Left colon (tissue), 2 donors: ENCODE measurements at regions not wholly inside any gene's neighbourhood (a gene's known extent, or its start where the extent isn't known, plus 50 kb on each side); places are given as distances from the start of the nearest gene placed in this dataset.
A peak's percentile ranks its signal among the peaks of the same experiment; 100 is the strongest.

ENCODE experiments used
- ATAC-seq: fragments of 200-7000 bp; cut with Tn5 transposase; one replicate; pipeline ENCODE4 v1.9.1; 2020; ENCODE audit warnings: mild to moderate bottlenecking, moderate library complexity
- DNase-seq, 2 donors: peaks; one replicate each; pipeline ENCODE4 v3.0.0-alpha.2; 2020
- intact Hi-C, 2 donors: fragments of 100-400 bp; cut with DNase I in 1 of 2; cut with micrococcal nuclease in 1 of 2; formaldehyde crosslinking; loops; one replicate each; pipeline versions ENCODE4 v1.11.2 to v1.14.0; 2022; cut with DNase I, micrococcal nuclease
- donor health status: DM: no; HTN: no; CAD: no.
- donor health status: DM: yes; HTN: yes; CAD: no.

- ATAC-seq (no peak), DNase-seq (no peak)
- intact Hi-C loops, result loop anchor here in 1 of 2 donors (10.0 kb wide), 2 partner anchors 465 to 535 kb away; partner anchors contain the start of gene ADRA1B
Observed at GRCh38 chr5:159449925-159450324, 119.6 kb upstream of the IL12B start.

DNA sequence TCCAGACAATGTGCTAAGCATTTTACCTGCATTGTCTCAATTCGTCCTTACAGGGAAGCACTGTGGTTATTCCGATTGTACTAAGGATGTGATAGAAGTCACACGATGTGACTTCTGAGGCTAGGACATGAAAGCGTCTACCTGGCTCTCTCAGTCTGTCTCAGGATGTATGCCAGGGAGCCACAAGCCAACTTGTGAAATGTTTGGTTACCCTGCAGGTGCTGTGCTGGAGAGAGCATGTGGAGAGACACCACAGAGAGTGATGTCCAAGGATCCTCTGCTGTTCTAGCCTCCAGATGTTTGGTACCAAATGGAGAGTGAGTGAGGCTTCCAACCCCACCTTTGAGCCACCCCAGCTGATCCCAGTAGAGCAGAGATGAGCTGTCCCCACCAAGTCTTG is 120.1 kb upstream of the IL12B start:
- intact Hi-C loops, result no loop called here
- no peak for DNase-seq
- no peak for ATAC-seq

DNA sequence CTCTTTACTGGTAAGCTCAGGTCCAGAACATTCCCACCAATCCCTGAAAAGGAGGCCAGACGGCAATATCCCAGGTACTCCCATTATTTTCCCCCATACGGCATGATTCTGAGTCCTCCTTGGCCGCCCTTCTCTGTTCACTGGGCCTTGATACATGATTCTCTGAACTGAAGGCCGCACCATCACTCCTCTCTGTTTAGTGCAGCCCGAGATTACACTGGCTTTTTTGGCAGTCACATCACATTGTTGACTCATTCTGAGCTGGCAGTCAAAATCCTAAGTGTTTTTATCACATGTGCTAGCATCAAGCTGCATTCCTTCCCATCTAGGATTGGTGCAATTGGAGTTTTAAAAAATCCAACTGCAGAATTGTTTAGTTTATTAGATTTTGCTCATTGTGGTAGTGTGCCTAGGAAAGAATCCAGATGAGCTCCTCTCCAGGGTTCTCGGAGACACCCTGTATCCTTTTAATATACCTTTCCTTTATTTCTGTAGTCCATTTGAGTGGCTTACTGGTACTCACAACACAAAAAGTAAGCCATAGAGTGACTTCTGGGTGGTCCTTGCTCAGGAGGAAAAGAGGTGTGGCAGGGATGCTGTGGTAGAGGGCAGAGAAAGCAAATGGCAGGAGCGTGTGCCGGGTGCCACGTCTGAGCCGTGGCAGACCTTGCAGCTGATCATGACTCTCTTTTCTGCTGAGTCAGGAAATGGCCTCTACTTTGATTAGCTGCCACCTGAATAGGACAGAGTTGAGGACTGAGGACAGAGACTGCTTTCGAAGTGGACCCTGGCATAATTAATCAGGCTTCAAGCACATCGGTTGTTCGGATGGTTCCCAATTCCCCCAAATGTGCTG is 121.1 kb upstream of the IL12B start:
- intact Hi-C loops, result no loop called here
- DNase-seq, result no peak
- ATAC-seq, result no peak

DNA sequence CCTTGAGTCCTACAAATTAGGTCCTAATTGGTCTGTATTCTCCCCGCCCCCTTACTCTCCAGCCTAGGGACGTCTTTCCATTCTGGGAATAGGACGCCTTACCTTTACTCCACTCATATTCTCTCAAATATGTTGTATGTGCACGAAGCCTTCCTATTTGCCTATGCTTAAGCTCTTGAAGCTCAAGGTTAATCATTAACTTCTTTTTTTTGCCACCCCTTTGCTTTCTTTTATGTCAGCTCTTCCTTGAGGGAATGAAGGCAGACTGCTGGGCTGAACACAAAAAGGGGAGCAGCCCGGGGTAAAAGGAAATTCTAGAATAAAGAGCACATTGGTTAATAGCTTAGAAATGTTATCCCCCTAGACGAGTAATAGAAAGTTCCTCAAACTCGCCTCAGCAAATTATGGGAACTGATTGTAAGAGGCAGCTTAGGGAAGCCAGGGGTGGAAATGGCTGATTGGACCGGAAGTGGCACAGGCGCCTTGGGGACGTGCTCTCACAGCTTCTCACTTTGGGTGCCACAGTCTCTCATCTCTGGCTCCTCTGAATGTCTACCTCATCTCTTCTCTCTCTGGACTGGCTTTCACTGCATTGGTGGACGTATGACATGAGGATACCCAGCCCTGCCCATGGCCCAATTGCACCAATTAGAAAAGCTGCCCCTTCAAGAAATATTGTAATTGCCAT is 122.3 kb upstream of the IL12B start:
- DNase-seq (no peak), ATAC-seq (peak; percentile 46)
- intact Hi-C loops, result no loop called here

DNA sequence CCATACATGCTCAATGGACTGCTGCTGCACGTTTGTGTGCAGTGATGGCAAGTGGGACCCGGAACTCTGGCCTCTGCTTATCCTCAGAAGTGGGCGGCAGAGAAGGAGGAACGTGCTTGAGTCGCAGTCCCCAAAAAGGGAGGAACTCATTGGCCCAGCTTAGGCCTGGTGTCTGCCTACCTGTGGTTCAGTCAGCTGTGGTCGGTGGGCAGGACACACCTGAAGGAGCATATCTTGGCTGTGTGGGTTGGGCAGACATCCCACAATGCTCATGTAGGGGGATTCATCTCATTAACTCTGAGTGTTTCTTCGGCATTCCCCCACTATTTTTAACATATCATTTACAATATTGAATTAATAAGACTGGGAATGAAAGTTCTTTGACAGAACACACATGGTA is 122.9 kb upstream of the IL12B start:
- intact Hi-C loops, result no loop called here
- DNase-seq (no peak), ATAC-seq (no peak)

DNA sequence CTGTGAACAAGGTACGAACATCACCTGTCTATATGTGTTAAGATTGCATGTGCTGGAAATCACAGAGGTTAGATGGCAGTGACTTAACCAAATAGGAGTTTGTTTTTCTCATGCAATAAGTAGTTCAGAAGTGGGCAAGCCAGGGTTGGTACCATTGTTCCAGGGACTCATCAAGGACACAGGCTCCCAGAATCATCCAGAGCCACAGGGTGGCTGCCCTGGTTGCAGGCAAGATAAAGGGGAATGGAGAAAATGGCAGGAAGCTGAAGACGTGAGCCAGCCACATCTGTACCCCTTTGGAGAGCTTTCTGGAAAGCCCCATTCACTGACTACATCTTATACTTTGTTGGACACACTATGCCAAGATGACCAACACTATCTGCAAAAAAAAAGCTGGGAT is 126.0 kb upstream of the IL12B start:
- intact Hi-C loops, result no loop called here
- ATAC-seq (no peak), DNase-seq (no peak)

GRCh38 chr5:159456722-159457465 is 126.6 kb upstream of the IL12B start:
- ATAC-seq (no peak), DNase-seq (no peak)
- intact Hi-C loops, result no loop called here

- intact Hi-C loops, result no loop called here
- ATAC-seq (no peak), DNase-seq (no peak)
Observed at GRCh38 chr5:159458217-159458711, 128.0 kb upstream of the IL12B start.

GRCh38 chr5:159459132-159459627 is 128.9 kb upstream of the IL12B start:
- ATAC-seq (no peak), DNase-seq (no peak)
- intact Hi-C loops, result no loop called here

GRCh38 chr5:159459951-159460538 is 129.8 kb upstream of the IL12B start:
- ATAC-seq (no peak), DNase-seq (no peak)
- intact Hi-C loops, result no loop called here

- intact Hi-C loops, result no loop called here
- ATAC-seq, result no peak
- DNase-seq, result no peak
Observed at GRCh38 chr5:159463590-159464321, 133.5 kb upstream of the IL12B start.

- ATAC-seq (no peak), DNase-seq (no peak)
- intact Hi-C loops, result no loop called here
Observed at GRCh38 chr5:159465604-159466003, 135.3 kb upstream of the IL12B start.

- intact Hi-C loops, result no loop called here
- DNase-seq, result no peak
- no peak for ATAC-seq
Observed at GRCh38 chr5:159467666-159468065, 137.4 kb upstream of the IL12B start.

- ATAC-seq, result no peak
- intact Hi-C loops, result no loop called here
- no peak for DNase-seq
Observed at GRCh38 chr5:159469496-159470372, 139.4 kb upstream of the IL12B start.

- DNase-seq, result peak; percentile 9 to 30
- no peak for ATAC-seq
- intact Hi-C loops, result no loop called here
Observed at GRCh38 chr5:159471904-159472303, 141.6 kb upstream of the IL12B start.

DNA sequence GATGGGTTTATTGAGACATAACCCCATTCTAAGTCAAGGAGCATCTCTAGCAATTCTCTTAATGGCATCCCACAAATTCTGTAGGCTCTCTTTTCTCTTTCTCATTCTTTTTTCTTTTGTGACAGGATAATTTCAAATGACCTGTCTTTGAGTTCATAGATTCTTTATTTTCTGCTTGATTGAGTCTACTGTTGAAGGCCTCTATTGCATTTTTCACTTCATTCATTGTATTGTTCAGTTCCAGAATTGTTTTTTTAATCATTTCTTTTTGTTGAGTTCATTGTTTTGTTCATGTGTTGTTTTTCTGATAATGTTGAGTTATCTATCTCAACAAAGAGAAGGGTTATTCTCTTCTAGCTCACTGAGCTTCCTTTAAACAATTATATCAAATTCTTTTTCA is 144.7 kb upstream of the IL12B start:
- DNase-seq, result no peak
- intact Hi-C loops, result no loop called here
- ATAC-seq, result no peak

DNA sequence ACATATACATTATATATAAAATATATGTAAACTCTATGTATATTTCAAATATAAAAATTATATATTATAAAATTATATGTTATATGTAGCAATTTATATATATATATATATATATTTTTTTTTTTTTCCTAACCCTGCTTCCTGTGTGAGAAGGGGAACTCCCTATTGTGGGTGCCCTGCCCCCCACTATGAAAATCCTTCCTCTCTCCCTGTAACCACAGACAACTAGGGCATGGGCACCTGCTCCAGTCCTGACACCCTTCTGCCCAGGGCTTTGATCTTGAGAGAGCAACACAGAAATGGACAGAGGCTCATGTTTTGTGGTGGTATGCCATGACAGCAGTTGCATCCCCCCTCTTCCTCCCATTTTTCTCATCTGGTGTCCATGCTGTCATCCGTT is 148.7 kb upstream of the IL12B start:
- intact Hi-C loops, result no loop called here
- ATAC-seq (no peak), DNase-seq (no peak)

GRCh38 chr5:159480849-159481248 is 150.6 kb upstream of the IL12B start:
- DNase-seq (no peak), ATAC-seq (no peak)
- intact Hi-C loops, result no loop called here
